ENCODE measurements at regions not wholly inside any gene's neighbourhood (a gene's known extent, or its start where the extent isn't known, plus 50 kb on each side); places are given as distances from the start of the nearest gene placed in this dataset.

DNA sequence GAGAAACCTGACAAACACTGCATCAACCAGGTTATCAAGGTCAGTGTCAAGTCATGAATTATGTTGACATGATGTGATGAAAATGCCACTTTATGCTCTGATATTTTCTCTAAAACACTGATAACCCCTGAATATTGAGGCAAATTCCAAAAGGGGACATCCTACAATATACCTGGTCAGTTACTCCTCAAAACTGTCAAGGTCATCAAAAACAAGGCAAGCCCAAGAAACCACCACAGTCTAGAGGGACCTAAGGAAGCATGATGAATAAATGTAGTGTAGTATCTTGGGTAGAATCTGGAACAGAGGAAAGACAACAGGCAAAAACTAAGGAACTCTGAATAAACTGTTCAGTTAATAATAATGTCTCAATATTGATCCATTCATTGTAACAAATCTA is 275.3 kb upstream of the THRB start:
- no peak for DNase-seq

DNA sequence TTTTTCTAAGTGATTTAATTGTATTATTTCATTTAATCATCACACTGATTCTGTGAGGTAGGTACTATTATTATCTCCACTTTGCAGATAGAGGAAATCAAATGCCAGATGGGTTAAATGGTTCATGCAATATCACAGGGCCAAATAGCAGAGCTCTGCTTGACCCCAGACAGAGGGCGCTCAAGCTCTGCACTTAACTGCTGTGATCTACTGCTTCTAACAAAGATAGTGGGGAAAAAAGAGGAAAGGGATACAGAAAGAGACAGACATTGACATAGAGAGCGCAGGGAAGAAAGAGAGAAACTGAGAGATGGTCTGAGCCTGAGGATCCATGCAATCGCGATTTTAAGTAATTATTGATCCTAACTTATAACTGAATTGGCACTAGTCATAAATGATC is 279.1 kb upstream of the THRB start:
- peak; percentile 46 for DNase-seq

DNA sequence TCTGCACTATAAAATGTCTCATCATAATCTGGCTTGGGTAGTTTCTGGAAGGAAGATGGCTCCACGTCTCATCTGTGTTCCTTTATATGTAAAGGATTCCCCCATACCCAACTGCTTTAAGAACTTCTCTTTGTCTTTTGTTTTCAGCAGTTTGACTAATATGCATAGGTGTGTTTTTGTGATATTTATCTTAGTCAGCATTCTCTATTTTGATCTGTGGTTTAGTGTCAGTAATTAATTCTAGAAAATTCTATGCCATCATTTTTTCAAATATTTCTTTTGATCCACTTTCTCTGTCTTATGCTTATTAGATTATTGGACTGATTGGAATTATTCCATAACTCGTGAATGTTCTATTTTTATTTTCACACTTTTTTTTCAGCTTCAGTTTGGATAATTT is 286.3 kb upstream of the THRB start:
- DNase-seq = no peak

DNA sequence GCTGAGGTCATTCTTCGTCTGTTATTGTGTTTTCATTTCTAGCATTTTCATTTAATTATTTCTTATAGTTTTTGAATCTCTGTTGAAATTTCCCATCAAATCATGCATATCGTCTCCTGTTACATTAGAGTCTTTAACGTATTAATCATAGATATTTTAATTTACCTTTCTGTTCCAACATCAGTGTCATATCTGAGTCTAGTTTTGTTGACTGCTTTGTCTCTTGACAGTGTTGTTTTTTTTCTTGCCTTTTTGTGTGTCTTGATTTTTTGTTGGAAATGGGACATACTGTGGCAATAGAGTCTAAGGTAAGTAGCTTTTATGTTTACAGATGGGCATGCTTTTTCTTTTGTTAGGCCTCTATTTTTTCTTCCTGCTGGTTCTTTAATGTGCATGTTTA is 286.8 kb upstream of the THRB start:
- no peak for DNase-seq

DNA sequence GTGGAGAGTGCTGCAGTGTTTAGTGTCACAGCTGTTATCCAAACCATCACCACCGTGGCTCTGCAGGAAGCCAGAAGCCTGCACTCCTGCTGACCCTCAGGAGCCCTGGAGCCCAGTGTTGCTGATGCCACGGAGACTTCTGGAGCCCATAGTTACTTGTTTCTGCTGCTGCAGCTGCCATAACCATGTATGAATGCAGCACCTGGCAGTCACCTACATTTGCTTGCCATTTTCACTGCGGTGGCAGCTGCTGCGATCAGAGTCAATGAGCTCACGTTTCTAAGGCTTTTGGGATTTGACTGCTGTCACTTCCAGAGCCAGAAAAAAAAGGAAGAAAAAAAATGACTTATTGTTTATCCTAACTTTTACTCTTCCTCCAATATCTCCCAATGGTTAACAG is 299.2 kb upstream of the THRB start:
- no peak for DNase-seq

DNA sequence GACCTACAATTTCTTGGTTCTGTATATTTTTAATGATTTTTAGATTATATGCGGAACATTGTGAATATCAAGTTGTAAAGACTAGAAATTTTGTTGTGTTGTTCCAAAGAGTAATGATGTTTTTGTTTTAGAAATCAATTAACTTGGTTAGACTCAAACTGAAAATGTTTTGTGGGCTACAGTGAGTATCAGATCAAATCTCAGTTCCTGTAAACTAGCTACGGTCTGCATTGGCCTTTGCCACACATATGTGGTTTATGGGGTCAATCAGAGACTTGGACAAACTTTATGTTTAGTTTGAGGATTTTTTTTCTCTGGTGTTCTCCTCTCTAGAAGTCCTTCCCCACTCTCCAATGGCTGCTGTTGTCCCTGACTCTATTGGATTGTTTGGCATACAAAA is 308.0 kb upstream of the THRB start:
- DNase-seq = no peak

DNA sequence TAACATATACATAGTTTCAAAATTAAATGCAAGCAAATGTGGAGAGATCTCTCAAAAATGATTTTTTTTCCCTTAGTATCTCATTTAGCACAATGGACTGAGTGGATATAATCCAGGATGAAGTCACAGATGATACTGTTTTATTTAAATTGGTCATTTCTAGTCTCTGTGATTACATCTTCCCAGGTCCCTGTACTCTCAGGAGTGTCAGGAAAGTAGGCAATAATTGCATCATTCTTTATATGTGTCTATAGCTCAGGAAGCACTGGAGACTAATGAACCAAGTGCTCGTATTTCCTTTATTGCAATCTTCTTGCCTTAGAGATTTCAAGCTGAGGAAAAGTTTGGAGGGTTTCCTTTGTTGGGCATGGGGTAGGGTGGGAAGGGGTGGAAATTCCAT is 309.4 kb upstream of the THRB start:
- DNase-seq = no peak

DNA sequence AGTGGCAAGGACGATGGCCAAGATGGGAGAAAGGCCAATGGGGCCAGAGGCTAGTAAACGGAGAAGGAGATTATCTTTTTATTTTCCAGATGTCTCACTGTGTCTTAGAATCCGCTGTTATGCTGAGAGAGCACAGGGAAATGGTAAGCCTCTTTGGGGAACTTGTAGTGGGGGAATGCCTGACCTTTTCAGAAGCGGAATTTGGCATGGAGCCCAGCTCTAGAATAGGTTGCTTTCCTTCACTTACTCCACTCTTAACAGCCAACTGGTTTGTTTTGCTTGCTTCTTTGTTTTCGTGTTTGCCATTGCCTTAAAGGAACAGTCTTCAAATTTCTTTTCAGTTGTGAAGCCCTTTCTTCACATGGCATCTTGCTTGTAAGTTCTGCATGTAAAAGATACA is 316.2 kb upstream of the THRB start:
- DNase-seq = no peak

DNA sequence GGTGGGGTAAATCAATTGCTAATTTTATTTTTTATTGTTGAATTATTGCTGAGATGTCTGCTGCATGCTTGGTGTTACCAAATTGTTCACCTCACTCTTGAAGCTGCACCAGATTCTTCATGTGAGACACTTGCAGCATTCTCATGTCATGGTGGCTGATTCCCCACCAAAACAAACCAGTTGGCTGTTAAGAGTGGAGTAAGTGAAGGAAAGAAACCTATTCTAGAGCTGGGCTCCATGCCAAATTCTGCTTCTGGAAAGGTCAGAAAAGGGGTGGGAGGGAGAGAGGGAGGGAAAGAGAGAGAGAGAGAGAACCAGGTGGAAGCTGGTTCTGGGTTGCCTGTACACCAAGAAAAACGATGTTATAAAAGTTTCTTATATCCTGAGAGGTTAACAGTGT is 317.5 kb upstream of the THRB start:
- no peak for DNase-seq

DNA sequence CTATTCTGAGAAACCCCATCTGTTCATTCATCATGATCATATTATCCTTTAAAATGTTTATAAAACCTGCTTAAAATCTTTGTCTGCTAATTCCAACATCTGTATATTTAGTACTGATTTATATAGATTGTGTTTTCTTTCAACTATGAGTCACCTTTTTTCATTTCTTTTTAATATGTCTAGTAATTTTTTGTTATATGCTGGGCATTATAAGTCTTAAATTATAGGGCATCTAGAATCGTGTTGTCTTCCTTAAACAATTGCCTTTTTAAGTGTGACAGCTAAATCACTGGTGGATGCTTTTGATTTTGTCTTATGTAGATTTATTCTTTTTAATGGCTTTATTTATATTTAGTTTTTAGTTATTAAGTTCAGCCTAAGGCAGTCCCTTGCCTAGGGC is 323.4 kb upstream of the THRB start:
- no peak for DNase-seq

DNA sequence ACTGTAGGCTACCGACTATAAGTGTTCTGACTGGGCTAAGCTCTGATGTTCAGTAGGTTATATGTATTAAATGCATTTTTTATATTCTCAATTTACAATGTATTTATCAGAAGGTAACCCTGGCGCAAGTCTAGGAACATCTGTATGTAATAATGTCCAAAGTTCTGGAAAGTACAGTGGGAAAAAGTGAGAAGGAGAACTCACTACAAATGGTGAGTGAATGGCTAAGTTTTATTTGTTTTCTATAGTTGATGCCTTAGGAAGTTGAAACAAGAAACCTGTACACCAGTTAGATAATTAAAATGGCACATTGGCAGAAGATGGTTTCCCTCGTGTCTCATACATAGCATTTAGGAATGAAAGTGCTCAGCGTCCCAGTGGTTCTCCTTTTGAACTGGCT is 333.4 kb upstream of the THRB start:
- no peak for DNase-seq

DNA sequence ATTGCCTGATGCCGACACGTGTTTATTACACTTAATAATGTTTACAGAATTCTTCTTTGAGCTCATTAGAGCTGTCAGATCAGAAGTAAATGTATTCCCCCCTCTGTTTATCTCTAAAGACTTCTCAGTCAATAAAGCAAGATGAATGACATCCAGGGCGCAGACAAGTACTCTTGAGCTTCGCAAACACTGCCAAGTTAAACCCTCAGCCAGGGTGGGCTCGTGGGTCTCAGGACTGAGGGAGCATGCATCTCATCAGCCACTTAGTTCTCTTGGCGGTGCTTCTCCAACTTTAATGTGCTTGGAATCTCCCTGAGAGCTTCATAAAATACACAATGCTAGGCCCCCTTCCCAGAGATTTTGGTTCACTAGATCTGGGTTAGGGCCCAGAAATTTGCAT is 333.9 kb upstream of the THRB start:
- DNase-seq = no peak

DNA sequence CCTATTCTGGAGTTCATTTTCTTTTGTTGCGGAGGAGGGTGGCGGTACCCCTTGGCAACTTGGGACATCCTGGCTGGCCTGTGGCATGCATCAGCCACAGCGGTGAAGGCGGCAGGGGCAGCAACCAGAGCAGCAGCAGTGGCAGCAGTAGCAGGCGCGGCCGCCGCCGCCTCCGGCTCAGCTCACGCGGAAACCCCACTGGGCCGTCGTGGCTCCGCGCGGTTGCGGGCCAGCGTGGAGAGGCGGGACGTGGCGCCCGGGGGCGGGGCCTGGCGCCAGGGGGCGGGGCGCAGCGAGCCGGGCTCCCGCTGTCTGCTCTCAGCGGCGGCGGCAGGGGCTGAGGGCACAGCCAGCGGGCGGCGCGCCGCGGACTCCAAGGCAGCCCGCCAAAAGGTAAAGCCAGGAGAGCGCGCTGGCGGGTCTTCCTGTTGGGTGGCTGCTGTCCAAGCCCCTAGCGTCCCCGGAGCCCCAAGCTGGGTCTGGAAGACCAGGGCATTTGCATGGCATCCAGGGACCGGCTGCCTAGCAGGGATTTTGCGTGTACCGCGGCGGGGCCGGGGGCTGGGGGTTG is 334.4 kb upstream of the THRB start:
- DNase-seq = no peak

DNA sequence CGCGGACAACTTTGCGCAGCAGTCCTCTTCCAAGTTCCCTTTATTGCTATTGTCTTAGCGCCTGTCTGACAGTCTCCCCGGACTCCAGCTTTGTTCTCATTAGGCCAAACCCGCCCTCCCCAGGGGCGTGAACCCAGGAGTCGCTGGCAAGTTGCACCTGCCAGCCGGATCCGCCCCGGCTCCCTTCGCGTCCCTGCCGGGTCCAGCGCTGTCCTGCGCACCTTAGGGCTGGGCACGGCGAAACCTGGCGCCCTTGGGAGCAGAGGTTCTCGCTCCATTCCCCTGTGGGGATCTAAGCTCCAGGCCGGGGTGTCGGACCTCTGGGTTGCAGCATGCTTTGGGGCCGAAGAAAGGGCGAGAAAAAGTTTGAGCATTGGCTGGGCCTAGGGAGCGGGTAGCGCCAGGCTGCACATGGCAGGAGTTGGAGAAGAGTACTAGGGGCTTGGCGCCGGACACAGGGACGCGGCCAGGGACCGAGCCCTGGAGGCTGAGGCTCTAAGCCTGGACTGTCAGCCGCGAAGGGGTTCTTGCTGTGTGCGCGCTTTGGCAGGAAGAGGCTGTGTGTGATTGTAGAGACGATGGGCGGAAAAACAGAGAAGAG is 335.1 kb upstream of the THRB start:
- DNase-seq = no peak

DNA sequence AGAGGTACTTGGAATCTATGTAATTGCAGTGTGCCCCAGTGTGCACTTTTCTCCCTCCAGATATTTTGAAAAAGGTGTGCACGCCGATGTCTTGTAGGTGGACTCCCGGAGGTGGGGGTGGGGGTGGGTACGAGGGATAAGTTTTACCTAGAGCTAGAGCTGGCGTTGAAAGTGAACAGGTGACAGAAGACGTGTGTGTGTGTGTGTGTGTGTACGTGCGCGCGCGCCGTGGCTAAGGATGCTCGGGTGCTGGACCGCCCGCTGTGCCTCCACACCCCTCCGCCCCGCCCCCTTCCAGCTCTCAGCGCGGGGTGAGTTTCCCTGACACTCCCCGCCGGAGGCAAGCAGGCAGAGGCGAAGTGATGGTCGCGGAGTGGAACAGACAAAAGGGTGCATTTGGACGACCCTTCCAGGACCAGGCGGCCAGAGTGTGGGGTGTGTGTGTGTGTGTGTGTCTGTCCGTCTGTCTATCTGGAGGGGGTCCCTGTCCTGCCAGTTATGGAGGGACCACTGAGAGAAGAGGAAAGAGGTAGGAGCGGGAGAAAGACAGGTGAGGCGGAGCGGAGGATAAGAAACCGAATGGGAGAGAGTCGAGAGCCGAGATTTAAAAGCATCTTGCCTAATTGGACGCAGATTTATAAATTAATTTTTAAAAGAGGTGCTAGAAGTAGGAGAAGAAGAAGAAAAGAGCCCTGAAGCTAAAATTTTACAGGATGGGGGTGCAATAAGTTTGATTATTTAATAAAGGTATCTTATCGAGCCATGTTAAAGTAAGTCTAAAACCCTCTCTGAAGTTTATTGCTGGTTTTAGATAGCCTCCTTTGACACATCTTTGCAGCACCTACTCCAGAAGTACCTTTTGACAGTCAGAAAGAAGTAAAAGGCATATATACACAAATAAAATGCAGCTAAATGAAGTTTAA is 335.8 kb upstream of the THRB start:
- DNase-seq = no peak

DNA sequence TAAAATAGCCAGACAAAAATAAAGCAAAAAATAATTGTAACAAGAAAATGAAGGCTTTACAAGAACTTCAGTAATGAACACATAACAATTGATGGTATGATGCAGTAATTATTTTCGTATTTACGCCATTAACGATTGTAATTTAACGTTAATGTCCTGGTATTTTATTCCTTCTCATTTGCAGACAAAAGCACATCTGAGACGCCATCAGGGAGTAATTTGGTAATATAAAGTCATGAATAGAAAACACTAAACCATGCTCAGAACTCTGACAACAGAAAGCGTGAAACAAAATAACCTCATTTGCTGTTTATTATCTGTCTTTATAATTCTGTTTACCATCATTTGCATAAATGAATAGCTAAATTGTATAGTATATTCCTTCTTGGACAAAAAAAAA is 336.6 kb upstream of the THRB start:
- DNase-seq = no peak

DNA sequence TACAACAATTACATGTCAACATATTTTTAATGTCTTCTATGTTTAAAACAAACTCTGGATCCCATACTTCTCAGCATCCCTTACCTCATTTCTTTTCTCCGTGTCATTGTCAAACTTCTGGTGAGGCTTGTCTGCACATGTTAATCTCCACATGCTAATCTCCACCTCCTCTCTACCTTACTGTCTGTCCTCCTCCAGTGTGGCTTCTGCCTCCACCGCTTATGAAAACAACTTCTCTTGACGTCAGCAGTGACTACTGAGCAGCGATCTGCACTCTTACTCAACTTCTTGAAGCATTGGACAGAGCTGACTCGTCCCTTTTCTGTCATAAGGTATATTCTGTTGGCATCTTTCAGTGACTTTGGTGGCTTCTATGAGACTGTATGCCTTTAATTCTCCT is 338.2 kb upstream of the THRB start:
- DNase-seq = no peak

DNA sequence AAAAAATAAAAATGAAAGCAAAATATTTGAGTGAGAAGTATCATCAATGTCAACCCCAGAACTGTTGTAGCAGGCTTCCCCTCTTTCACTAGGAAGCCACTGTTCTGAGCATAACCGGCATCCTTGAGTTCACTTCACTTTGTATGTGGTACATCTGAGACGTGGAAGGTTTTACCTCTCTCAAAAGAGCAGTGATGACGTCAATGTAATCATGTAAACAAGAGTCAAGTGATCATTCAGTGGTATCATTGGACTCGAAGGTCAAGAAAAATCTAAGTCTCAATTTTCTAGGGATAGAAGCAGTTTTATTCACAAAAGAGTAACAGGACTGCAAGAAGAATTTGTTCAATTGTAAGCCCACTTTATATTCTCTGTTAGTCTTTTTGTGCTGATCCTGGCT is 339.8 kb upstream of the THRB start:
- no peak for DNase-seq

DNA sequence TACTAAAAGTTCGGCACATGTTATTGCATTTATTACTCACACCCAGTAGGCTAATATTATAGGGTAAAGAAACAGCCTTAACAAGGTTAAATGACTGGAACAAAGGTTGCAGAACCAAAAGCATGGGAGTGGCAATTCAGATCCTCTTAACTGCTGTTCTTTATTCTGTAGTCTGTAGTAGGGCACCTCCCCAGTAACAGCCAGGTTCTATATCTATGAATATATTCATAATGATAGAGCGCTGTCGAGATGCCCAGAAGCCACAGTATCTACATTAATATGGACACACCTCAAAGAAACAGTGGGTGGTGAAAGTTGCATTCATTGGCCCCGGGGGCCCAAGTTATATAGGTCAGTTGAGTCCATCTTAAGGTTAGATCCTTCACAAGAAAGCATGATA is 340.9 kb upstream of the THRB start:
- no peak for DNase-seq

DNA sequence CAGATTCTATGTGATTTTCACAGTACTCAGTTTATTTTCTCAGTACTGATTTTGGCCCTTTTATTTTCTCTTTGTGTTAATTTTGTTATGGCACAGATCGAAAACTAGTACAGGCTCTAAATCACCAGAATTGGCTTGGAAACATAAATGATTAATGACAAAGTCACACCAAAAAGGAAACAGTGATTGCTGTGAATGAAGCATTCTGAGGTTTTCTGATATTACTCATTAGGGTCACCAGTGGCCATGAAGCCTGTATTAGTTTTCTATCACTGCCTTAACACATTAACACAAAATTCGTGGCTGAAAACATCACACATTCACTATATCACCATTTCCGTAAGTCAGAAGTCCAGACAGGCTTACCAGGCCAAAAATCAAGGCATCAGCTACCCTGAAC is 343.0 kb upstream of the THRB start:
- DNase-seq = no peak

DNA sequence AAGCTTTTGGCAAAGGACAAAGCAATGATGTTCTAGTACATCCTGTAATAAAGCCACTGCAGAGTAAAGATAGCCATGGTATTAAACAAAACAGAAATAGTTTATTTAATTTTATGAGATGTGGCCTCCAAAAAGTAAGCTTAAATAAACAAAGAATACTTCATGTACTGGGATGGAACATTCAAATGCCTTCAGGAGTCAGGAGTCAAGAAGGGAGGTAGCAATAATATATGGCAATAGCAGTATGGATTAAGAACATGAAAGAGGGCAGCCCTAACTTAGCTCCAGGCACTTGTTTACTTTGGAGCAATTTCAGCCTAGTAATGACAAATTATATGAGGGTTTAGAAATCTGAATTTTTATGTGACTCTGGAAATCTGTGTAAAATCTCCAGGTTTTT is 343.9 kb upstream of the THRB start:
- DNase-seq = no peak

DNA sequence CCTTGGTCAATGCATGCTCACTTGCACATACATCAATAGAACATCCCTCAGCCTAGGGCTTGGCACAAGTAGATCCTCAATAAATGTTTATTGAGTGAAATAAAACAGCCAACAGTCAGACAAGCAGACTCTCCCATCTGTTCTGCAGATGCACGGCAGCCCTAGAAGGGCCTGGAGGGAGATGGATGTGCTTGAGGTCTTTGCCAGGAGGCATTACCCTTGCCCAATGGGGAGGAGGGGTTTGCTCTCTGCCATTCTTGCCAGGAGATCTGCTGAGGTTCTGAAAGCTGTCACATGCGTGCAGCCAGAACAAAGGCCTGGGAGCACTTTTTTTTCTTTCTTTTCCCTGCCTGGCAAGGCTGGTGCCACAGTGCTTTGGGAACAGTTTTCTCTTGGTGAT is 349.3 kb upstream of the THRB start:
- no peak for DNase-seq

DNA sequence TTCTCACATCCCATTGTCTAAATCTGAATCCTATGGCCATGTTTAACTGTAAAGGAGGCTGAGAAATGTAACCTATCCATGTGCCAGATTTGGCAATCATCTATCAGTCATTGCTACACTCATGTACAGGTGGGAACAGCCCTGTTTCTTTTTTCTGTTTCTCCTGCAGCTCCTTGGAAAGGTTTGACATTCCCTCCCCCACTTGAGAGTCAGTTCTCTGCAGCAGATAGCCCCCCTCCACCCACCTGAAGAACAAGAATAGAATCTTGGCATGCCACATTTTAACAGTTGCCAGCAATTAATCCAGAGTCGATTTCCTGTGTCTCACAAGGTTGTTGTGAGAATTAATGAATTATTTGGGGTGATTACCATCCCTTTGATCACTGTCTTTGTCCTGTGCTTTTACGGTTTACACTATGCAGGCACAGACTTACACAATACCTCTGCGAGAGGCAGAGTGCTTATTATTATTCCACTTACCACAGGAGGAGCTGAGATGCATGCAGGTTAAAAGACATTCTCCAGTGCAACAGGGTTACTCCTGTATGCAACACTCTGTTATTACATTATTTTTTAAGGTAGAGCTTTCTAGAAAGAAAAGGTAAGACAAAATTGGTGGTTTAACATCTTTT is 351.0 kb upstream of the THRB start:
- no peak for DNase-seq

DNA sequence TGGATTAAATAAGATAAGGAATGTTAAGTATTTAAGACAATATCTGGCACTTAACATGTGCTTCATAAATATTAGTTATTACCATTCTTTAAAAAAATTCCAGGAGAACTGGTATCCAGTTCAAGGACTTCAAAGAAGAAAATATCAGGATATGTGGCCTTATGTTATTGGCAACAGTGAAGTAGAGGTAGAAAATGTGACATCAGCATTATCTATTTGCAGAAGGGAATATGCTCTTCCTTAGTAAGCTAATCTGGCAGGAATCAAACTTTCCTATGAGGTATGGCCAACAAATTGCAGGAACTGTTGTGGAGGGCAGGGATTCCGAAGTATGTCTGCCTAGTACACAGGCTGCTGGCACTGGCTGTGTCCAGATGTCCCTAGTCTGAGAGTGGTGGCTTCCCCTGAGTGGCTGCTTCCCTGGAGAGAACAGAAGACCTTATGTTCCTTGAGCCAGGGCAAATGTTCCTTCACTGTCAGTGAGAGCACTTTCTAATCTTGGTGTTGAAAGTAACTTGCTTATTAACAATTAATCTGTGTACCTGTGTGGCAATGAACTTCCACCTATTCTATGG is 351.7 kb upstream of the THRB start:
- no peak for DNase-seq
